ENCODE measurements at regions not wholly inside any gene's neighbourhood (a gene's known extent, or its start where the extent isn't known, plus 50 kb on each side); places are given as distances from the start of the nearest gene placed in this dataset.
"Not testable (repeated sequence)": the region's sequence is repeated elsewhere in the genome, so short reads cannot be mapped to it uniquely, and the experiment has no call there.

- no peak for DNase-seq
Observed at GRCh38 chr20:6715401-6715941, 52.0 kb upstream of the BMP2 start.

GRCh38 chr20:6714279-6714711 lies 53.2 kb upstream of the BMP2 start:
- DNase-seq = no peak

- no peak for DNase-seq
Observed at GRCh38 chr20:6711951-6712649, 55.4 kb upstream of the BMP2 start.

GRCh38 chr20:6709910-6710595 lies 57.4 kb upstream of the BMP2 start:
- DNase-seq = no peak

GRCh38 chr20:6708010-6708409 lies 59.5 kb upstream of the BMP2 start:
- no peak for DNase-seq

GRCh38 chr20:6707321-6707831 lies 60.1 kb upstream of the BMP2 start:
- peak in 1 of 5 experiments; percentile 51 for DNase-seq

GRCh38 chr20:6705926-6706548 lies 61.4 kb upstream of the BMP2 start:
- no peak for DNase-seq

GRCh38 chr20:6705106-6705766 lies 62.2 kb upstream of the BMP2 start:
- peak in 1 of 5 experiments; percentile 3 for DNase-seq

GRCh38 chr20:6704132-6704861 lies 63.2 kb upstream of the BMP2 start:
- DNase-seq = no peak

- DNase-seq = no peak
Observed at GRCh38 chr20:6703656-6704055, 63.8 kb upstream of the BMP2 start.

GRCh38 chr20:6703047-6703446 lies 64.4 kb upstream of the BMP2 start:
- DNase-seq = no peak

- no peak for DNase-seq
Observed at GRCh38 chr20:6702144-6702543, 65.3 kb upstream of the BMP2 start.

- DNase-seq = no peak
Observed at GRCh38 chr20:6700563-6701329, 66.7 kb upstream of the BMP2 start.

- no peak for DNase-seq
Observed at GRCh38 chr20:6699921-6700562, 67.4 kb upstream of the BMP2 start.

- no peak for DNase-seq
Observed at GRCh38 chr20:6698723-6699122, 68.8 kb upstream of the BMP2 start.

GRCh38 chr20:6698056-6698455 lies 69.4 kb upstream of the BMP2 start:
- DNase-seq = no peak

GRCh38 chr20:6697228-6697972 lies 70.1 kb upstream of the BMP2 start:
- no peak for DNase-seq

- DNase-seq = no peak
Observed at GRCh38 chr20:6696001-6696400, 71.5 kb upstream of the BMP2 start.

GRCh38 chr20:6693808-6694198 lies 73.7 kb upstream of the BMP2 start:
- not testable (repeated sequence) for DNase-seq

- no peak for DNase-seq
Observed at GRCh38 chr20:6693178-6693807, 74.2 kb upstream of the BMP2 start.
